GM19324 (cell line): ENCODE measurements at regions not wholly inside any gene's neighbourhood (a gene's known extent, or its start where the extent isn't known, plus 50 kb on each side); places are given as distances from the start of the nearest gene placed in this dataset.
A peak's percentile ranks its signal among the peaks of the same experiment; 100 is the strongest.

Experiments
- ATAC-seq: cut with Tn5 transposase; IDR thresholded peaks from one replicate; pipeline ENCODE4 v1.9.1; 2021; ENCODE audit warnings: mild to moderate bottlenecking, moderate library complexity; ENCODE audit not compliant: unreplicated experiment, low FRiP score

DNA sequence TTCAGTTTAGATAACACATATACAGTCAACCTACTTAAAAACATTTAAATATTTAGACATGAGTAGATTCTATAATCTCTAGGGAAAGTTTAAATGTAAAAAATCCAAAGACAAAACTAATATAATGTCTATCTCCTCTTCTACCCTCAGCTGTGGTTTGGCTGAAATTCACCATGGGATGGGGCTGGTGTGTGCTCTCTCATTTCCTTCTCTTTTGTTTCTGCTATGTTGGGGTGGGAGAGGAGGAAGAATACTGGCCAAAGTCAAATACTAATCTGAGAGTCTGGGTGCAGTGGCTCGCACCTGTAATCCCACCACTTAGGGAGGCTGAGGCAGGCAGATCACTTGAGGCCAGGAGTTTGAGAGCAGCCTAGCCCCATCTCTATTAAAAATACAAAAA is 1673.9 kb upstream of the SEL1L start:
- ATAC-seq: no peak

DNA sequence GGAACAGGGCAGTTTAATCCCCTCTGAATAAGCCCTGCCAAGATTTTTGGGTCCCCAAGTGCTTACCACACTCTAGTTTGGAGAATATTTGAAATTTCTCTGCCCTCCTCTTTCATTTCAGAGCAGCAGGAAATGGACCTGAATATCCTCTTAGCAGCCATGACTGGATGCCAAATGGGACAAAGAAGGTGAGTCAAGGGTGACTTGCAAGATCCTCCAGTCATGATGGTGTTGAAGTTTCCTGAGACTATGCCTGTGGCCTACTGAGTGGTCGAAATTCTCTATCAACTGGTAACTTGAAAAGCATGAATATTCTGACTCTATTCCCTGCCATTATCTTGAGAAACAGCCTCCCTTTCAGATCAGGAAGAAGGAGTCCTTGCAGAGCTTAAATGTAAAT is 1674.7 kb upstream of the SEL1L start:
- no peak for ATAC-seq

DNA sequence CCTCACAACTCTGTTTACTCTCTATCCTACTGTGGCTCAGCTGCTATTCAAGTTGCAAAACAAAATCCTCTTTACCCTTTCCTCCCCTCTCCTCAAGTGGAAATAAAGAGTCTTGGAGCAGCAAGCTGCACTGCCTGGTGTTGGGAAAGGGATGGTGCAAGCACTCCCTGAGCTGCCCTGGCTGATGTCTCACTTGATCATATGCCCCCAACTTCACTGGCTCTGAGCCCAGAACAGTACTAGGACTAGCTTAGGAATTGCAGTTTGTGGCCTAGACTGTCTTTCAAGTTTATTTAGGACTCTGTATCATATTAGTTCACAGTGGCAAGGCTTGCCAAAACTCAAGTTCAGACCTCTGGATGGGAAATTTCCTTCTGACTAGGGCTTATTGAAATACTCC is 1683.8 kb upstream of the SEL1L start:
- ATAC-seq: no peak

DNA sequence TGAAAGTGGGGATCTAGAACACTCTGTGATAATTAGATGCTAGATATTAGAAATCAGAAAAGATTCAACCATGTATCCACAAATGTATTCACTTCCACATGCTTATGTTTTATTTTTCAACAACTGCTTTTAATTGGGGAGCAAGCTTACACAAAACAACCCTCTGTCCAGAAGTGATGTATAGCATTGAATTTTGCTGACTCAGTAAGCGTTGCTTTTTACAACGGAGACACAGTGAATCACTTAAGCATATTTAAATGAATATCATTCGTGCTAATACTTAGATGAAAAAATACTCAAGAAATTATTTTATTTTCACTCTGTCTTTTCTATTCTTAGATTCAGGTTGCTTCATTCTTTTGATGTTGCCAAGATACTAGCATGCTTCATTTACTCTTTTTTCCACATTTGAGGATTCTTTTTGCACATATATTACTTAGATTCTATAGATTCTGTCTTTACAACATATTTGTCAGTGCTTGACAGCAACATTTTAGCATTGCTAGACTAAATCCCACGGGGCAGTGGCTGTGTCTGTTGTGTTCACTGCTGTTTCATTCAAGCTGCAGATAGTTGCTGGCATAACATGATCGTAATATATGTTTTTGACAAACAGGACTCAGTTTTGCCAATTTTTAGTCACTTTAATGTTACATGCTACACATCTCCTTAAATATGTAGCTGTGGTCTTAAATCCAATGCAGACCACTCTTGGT is 1714.4 kb upstream of the SEL1L start:
- ATAC-seq: no peak

DNA sequence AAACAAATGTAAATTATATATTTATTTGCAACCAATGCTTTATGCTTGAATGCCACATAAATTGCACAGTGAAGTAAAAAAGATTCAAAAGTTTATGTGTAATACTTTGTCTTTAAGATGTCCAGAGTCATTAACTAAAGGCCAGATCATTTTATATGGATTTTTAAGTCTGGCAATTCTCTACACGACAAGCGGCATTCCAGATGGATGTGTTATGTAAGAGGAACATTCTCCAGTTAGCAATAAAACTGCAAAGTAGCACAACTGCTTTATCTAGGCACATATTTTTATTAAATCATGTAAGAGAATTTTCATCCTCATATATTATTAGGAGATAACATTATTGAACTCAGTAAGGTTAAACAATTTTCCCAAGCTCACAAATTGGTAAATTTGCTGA is 1717.7 kb upstream of the SEL1L start:
- no peak for ATAC-seq

DNA sequence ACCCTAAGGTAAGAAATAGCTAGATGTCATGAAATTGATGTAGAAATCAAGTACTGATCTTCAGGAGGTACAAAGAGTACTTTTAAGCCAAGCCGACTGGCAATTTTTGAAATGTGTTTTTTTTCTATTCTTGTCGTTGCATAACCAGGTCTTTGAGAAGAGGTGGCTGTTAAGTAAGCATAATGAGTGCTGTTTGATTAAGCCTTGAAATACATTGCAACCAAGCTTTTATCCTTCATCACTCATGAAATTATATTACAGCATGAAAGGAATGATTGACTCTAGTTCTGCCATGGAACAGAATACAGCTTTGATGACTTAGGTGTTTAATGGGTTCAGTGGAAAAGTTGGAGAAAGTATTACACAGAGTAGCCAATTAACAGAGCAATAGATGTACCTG is 1720.2 kb upstream of the SEL1L start:
- no peak for ATAC-seq

DNA sequence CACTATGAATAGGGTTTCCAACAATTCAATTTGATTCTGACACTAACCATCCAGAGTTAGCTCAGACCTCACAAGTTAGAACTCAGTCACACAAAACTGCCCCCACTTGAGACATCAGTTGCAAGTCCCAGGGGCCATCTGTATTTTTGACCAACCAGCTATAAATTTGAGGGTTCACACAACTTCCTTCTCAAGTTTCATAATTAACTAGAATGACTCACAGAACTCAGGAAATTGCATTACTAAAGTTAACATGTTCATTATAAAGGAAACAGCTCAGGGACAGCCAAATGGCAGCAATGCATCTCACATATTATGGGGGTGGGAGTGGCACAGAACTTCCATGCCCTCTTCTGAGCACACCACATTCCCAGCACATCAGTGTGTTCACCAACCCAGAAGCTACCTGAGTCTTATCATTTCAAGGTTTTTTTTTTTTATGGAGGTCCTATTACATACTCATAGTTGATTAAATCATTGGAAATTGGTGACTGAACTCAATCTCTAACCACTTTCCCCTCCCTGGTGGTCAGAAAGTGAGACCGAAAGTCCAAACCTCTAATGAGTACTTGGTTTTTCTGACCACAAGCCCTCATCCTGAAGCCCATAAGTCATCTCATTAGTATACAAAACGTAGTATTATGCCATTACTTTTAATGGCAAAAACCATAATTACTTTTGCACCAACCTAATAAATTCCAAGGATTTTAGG is 1721.5 kb upstream of the SEL1L start:
- ATAC-seq: peak; percentile 51

DNA sequence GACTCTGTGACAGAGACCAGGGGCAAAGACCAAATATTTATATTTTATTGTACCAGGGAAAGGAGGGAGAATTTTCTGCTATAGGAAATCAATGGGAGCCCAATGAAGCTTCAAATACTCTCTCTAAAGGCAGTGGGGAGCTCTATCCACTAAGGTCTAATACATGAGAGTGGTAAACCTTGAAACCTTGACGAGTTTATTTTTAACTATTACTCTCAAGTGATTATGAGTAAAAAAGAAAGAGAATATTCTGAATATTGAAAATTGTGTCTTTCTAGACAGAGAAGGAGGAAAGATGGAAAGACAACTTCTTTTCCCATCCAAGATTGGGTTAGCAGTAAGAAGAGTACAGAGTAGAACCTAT is 1722.1 kb upstream of the SEL1L start:
- no peak for ATAC-seq

DNA sequence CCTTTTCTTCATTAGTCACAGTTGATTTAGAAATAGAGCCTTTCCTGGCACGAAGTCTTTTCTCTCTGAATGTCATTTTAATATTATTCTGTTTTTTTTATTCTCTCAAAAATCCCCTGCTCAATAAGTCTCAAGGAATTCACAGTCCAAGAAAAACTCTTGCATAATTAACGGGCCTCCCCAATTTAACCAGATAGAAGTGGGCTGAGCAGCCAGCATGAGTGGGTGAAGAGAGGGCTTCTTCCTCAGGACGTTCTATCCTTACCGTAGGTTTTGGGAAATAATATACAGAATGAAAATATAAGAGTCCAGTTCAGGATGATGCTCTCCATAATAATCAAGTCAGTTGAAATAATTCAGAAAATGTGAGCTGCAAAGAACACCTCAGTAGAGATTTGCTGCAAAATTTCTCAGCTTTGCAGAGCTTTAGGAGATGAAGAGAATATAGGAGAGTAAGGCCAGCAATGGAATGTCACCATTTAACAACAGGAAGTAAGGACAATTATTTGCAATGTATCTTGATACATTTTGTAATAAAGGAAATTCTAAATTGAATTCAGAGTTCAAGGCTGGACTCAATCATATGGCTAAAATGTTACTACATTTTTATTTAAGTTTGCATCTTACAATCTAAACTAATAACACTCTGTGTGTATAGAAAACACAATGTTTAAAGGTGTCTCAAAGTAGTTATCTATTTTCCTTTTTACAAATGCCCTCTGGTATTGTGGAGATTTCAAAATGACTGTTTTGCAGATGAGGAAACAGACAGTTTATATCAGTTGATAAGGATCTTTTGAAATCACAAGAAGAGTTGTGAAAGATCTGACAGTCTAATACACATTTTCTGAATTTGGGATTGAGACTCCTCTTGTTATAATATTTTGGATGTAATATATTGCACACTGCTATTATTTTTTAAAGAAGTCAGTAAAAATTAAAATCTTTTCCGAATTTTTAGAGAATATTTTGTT is 1724.1 kb upstream of the SEL1L start:
- no peak for ATAC-seq

DNA sequence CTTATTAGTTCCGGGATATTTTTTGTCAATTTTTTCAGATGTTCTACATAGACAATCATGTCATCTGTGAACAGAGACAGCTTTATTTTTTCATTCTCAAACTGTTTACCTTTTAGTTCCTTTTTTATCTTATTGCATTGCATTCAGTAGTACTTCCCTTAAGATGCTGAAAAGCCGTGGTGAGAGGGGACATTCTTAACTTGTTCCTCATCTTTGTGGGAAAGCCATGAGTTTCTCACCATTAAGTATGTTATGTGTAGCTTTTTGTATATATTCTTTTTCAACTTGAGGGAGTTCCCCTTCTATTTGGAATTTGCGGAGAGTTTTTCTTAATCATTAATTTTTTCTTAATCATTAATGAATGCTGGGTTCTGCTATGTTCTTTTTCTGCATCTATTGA is 1727.1 kb upstream of the SEL1L start:
- ATAC-seq: no peak

DNA sequence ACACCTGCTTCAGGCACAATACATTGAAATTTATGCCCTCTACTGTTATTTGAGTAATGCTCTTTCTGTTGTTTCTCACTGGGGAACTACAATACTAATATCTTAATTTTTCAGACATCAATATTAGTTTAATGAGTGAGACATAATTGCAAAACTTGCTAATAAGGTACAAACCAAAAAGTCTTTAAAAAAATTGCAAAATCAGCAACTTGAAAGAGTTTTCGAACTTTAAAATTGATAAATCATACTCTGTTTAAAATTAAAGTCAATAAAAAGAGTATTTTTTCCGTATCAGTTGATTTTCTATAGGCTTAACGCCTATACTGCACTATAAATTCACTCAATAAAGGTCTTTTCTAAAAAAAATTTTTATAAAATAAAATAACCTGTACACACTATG is 1735.9 kb upstream of the SEL1L start:
- ATAC-seq: no peak

DNA sequence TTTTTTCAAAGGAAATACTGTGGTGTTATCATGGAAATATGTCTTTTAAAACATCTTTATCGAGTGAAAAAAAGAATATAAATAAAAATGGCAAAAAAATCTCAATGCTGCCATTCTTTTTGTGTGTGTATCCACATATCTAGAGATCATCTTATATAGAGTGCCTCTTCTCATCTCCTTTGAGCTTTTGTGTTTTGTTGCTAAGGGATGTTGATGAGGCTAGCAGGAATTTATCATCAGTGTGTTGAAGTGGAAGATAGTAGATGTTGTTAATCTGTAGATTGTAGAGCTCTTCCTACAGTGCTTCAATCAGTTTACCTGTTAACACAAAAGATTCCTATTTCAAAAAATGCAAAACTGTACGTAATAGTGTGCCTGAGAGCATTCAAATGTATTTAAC is 1738.0 kb upstream of the SEL1L start:
- no peak for ATAC-seq

DNA sequence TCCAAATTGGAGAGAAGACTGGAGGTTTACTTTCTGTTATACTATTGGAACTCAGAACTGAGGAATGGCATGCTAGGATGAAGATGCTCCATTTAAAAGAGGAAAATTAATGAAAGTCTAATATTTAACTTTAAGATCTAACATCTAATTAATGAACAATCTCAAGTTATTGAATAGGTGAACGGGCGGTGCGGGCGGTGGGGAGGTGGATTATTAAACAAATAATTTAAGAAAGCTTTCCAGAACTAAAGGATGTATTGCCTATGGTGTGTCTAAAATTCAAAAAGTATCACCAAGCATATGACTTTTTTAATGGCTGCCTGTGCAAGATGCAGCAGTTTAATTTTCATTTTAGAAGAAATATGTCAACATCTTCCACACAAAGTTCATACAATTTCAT is 1747.1 kb upstream of the SEL1L start:
- no peak for ATAC-seq

DNA sequence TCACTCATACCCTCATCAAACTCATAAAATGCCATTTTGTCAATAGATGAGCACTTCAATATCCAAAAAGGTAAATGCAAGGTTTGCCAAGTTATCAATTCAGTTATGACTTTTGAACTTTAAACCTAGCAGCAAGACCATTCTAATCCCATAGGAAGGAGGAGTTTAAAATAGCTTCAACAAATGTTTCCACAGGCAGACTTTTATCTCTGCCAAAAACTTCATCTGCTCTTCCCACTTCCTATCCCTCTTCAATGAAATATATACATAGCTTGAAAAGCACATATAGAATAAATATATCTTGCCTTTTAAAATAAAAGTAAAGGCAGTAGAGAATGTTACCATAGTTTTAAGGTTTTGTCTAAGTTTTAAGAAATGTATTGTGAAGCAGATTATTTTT is 1749.1 kb upstream of the SEL1L start:
- ATAC-seq: no peak

DNA sequence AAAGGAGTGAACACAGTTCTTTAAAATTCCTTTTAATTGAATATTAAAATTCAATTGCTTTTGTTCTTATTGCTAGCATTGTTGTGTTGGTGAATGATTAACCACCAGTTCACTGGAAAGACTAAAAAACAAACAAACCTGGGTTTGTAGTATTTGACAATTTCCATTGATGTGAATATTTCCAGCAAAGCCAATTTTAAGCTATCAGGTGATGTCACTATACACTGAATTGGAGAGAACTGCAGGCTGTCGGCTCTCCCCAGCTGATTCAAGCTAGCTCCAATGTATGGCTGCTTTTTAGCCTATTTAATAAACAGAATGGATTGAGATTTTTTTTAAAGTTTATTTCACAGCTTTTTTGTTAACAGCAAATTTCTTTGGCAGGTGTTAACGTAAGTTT is 1753.6 kb upstream of the SEL1L start:
- no peak for ATAC-seq

DNA sequence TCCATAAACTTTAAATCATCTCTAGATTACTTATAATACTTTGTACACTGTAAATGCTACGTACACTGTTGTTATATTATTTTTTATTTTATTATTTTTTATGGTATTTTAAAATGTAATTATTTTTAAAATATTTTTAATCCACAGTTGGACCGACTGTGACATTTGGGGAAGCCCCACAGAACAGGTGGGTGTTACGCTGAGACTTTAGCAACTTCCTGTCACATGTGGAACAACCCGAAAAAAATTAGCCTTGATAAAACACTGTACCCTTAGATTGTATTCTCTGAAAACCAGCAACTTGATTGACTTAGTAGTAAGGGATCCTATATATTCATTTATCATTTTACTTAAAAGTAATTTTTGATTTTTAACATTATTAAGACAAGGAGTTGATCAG is 1755.7 kb upstream of the SEL1L start:
- ATAC-seq: no peak

DNA sequence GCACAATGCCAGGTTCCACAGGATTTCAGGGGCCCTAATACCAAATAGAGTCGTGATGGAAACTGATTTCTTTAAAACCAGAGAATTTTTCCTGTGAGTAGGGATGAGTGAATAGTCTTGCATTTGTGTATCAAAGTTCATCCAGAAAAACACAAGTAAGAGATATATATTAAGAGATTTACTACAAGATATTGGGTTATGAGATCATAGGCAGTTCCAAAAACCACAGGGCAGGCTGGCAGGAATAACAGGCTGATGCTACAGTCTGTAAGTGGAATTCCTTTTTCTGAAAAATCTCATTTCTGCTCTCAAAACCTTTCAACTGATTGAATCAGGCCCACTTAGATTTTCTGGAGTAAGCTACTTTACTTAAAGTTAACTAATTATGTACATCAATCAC is 1756.2 kb upstream of the SEL1L start:
- no peak for ATAC-seq

DNA sequence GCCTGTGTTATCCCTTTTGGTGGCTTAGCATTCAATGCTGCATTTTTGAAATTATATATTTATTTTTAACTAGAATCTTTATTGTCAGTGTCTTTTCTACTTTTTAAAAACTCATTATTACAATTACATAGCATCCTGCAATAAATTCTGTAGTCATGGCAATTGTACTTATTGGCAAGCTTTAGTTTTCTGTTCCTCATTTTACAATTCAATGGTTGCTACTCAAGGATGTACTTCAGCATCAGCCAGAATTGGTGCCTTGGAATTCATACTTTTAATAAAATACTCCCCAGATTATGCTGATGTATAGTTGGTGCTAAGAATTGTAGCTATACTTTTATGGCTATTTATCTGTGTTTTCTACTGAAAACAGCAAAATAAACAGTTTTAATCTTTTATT is 1756.8 kb upstream of the SEL1L start:
- ATAC-seq: no peak

DNA sequence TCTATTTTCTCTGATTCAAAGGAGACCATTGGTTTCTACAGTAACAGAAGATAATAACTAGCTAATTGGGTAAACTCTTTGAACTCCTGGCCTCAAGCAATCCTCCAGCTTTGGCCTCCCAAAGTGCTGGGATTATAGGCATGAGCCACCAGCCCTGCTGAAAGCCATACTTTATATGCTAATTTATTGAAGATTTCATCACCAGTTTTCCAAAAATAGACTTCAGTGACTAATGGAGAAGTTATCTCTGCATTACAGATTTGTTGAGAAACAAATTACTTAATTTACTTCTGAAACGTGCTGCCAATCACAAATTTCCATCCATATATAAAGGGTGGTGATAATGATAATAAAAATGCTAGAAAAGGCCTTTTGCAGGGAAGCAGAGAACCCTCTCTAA is 1758.1 kb upstream of the SEL1L start:
- ATAC-seq: no peak

DNA sequence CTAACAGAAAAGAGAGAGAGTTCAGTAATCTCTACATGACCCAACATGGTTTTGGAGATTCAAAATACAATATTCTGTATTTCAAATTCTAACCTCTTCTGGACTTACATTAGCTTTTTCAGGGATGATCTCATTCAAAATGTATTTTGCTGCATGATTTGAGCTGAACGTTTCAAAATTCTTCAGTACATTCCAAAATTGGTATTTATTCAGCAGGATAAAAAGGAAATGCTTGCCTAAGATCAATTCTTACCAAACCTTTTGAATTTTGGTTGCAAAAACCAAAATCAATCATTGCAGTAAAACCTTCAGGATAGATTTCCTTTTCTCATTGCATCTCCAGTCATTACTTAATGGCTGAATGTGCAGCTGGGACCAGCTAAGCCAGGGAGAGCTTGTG is 1761.3 kb upstream of the SEL1L start:
- ATAC-seq: no peak

DNA sequence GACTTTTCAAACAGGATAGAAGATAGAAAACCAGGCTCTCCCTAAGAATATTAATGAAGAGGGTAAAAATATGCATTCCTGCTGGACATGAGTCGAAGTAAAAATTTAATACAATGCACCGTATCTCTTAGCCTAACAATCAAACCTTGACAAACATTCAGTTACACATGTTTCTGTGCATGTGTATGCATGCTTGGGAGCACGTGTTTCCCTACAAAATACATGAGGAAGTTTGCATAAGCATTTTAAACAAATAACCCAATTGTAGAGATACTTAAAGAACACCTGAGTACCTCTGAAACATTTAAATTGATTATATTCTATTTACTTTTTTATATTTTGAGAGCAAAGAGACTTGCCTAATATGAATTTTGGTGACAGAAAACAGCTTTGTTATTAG is 1763.7 kb upstream of the SEL1L start:
- ATAC-seq: no peak
